ENCODE measurements at regions not wholly inside any gene's neighbourhood (a gene's known extent, or its start where the extent isn't known, plus 50 kb on each side); places are given as distances from the start of the nearest gene placed in this dataset.

DNA sequence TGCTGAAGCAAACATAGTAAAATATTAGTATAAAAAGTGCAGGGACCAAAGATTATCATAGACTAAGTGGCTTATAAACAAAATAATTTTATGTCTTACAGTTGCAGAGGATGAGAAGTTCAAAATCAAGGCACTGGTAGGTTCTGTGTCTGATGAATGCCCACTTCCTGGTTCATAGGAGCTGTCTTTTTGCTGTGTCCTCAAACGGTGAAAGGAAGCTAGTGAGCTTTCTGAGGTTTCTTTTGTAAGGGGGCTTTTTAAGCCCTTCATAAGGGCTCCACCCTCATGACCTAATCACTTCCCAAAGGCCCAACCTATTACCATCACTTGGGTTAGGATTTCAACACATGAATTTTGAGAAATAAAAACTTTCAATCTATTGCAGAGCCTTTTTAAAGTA, 946.7 kb upstream of the ACVR2A start:
- TF ChIP-seq, protein P1, sequence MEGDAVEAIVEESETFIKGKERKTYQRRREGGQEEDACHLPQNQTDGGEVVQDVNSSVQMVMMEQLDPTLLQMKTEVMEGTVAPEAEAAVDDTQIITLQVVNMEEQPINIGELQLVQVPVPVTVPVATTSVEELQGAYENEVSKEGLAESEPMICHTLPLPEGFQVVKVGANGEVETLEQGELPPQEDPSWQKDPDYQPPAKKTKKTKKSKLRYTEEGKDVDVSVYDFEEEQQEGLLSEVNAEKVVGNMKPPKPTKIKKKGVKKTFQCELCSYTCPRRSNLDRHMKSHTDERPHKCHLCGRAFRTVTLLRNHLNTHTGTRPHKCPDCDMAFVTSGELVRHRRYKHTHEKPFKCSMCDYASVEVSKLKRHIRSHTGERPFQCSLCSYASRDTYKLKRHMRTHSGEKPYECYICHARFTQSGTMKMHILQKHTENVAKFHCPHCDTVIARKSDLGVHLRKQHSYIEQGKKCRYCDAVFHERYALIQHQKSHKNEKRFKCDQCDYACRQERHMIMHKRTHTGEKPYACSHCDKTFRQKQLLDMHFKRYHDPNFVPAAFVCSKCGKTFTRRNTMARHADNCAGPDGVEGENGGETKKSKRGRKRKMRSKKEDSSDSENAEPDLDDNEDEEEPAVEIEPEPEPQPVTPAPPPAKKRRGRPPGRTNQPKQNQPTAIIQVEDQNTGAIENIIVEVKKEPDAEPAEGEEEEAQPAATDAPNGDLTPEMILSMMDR (conservative IDR thresholded peaks at IDR 0.05; ENCODE audit: low read depth in 2 of 2), result no peak
- TF ChIP-seq POLR2AphosphoS5 (IDR thresholded peaks at IDR 0.05; ENCODE audit: low read depth) (no peak), EZH2 (IDR thresholded peaks at IDR 0.05; ENCODE audit: low read depth, unreplicated experiment) (no peak), EZH2phosphoT487 (IDR thresholded peaks at IDR 0.05; ENCODE audit: unreplicated experiment) (no peak), STAT1 (IDR thresholded peaks at IDR 0.05; ENCODE audit: unreplicated experiment) (no peak), REST (IDR thresholded peaks at IDR 0.05; ENCODE audit: unreplicated experiment) (no peak), JUNB (IDR thresholded peaks at IDR 0.05; ENCODE audit: unreplicated experiment) (no peak), CREB1 (CRISPR knock-in tag; IDR thresholded peaks at IDR 0.05; ENCODE audit: low read depth) (no peak), ZNF114 (CRISPR knock-in tag; IDR thresholded peaks at IDR 0.05) (no peak), NANOG (IDR thresholded peaks at IDR 0.05; ENCODE audit: borderline replicate concordance) (no peak)
- TF ChIP-seq, protein P2, sequence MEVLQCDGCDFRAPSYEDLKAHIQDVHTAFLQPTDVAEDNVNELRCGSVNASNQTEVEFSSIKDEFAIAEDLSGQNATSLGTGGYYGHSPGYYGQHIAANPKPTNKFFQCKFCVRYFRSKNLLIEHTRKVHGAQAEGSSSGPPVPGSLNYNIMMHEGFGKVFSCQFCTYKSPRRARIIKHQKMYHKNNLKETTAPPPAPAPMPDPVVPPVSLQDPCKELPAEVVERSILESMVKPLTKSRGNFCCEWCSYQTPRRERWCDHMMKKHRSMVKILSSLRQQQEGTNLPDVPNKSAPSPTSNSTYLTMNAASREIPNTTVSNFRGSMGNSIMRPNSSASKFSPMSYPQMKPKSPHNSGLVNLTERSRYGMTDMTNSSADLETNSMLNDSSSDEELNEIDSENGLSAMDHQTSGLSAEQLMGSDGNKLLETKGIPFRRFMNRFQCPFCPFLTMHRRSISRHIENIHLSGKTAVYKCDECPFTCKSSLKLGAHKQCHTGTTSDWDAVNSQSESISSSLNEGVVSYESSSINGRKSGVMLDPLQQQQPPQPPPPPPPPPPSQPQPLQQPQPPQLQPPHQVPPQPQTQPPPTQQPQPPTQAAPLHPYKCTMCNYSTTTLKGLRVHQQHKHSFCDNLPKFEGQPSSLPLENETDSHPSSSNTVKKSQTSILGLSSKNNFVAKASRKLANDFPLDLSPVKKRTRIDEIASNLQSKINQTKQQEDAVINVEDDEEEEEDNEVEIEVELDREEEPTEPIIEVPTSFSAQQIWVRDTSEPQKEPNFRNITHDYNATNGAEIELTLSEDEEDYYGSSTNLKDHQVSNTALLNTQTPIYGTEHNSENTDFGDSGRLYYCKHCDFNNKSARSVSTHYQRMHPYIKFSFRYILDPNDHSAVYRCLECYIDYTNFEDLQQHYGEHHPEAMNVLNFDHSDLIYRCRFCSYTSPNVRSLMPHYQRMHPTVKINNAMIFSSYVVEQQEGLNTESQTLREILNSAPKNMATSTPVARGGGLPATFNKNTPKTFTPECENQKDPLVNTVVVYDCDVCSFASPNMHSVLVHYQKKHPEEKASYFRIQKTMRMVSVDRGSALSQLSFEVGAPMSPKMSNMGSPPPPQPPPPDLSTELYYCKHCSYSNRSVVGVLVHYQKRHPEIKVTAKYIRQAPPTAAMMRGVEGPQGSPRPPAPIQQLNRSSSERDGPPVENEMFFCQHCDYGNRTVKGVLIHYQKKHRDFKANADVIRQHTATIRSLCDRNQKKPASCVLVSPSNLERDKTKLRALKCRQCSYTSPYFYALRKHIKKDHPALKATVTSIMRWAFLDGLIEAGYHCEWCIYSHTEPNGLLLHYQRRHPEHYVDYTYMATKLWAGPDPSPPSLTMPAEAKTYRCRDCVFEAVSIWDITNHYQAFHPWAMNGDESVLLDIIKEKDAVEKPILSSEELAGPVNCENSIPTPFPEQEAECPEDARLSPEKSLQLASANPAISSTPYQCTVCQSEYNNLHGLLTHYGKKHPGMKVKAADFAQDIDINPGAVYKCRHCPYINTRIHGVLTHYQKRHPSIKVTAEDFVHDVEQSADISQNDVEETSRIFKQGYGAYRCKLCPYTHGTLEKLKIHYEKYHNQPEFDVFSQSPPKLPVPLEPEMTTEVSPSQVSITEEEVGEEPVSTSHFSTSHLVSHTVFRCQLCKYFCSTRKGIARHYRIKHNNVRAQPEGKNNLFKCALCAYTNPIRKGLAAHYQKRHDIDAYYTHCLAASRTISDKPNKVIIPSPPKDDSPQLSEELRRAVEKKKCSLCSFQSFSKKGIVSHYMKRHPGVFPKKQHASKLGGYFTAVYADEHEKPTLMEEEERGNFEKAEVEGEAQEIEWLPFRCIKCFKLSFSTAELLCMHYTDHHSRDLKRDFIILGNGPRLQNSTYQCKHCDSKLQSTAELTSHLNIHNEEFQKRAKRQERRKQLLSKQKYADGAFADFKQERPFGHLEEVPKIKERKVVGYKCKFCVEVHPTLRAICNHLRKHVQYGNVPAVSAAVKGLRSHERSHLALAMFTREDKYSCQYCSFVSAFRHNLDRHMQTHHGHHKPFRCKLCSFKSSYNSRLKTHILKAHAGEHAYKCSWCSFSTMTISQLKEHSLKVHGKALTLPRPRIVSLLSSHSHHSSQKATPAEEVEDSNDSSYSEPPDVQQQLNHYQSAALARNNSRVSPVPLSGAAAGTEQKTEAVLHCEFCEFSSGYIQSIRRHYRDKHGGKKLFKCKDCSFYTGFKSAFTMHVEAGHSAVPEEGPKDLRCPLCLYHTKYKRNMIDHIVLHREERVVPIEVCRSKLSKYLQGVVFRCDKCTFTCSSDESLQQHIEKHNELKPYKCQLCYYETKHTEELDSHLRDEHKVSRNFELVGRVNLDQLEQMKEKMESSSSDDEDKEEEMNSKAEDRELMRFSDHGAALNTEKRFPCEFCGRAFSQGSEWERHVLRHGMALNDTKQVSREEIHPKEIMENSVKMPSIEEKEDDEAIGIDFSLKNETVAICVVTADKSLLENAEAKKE (CRISPR knock-in tag; IDR thresholded peaks at IDR 0.05), result no peak

All from GM23338 (cell line).